ENCODE measurements at regions not wholly inside any gene's neighbourhood (a gene's known extent, or its start where the extent isn't known, plus 50 kb on each side); places are given as distances from the start of the nearest gene placed in this dataset.
"Not testable (repeated sequence)": the region's sequence is repeated elsewhere in the genome, so short reads cannot be mapped to it uniquely, and the experiment has no call there.

GRCh38 chr15:38019066-38019465 lies 84.6 kb downstream of the TMCO5A start:
- H3K4me3 ChIP-seq (replicated peaks in 1 of 2; ENCODE audit: low read depth in 2 of 2, low read length in 2 of 2): no peak overlapping the region
- no peak for DNase-seq (ENCODE audit: low read depth in 2 of 2)
- no peak for TF ChIP-seq CTCF (IDR thresholded peaks at IDR 0.05; ENCODE audit: low read depth, low read length)

GRCh38 chr15:38021259-38021658 lies 86.8 kb downstream of the TMCO5A start:
- DNase-seq (ENCODE audit: low read depth in 2 of 2): no peak
- TF ChIP-seq CTCF (IDR thresholded peaks at IDR 0.05; ENCODE audit: low read depth, low read length): no peak
- H3K4me3 ChIP-seq (replicated peaks in 1 of 2; ENCODE audit: low read depth in 2 of 2, low read length in 2 of 2): no peak overlapping the region

DNA sequence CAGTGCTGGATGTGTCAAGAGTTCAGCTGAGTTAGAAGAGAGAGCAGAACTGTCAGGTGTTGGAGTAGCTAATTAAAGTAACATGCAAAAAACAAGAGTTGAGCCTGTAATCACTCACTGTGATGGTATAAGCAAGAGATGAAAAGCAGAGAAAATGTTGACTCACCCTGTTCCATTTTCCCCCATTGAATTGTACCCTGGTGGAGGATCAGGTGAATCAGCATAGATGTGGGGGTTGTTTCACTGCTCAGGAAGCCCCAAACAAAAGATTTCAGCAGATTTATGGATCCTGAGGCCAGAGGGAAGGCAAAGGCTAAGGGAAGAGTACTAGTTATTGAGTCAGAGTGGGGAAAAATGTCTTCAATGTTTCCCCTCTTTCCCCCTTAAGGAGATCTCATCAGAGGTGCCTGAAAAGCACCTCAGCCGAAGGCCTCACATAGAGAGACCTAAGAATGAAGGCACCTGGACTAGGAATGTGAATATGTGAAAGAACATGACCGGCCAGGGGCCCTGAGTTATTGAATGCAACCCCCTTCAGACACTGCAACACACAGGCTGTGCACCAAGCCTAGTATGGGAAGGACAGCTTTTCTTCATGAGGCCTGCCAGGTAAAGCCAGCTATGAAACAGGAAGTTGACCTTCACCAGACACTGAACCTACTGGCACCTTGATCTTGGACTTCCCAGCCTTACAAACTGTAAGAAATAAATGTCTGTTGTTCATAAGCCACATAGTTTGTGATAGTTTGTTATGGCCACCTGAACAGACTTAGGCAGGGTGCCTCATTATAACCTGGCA lies 90.1 kb downstream of the TMCO5A start:
- TF ChIP-seq CTCF (IDR thresholded peaks at IDR 0.05; ENCODE audit: low read depth, low read length): no peak
- peak in 1 of 2 donors; percentile 40 for DNase-seq (ENCODE audit: low read depth in 2 of 2)
- H3K4me3 ChIP-seq (replicated peaks in 1 of 2; ENCODE audit: low read depth in 2 of 2, low read length in 2 of 2): no peak overlapping the region

DNA sequence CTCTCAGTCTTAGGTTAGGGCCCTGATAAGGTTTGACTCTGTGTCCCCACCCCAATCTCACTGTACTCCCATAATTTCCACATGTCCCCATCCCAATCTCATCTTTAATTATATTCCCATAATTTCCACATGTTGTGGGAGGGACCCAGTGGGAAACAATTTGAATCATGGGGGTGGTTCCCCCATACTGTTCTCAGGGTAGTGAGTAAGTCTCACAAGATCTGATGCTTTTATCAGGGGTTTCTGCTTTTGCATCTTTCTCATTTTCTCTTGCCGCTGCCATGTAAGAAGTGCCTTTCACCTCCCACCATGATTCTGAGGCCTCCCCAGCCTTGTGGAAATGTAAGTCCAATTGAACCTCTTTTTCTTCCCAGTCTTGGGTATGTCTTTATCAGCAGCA lies 91.2 kb downstream of the TMCO5A start:
- not testable (repeated sequence) for H3K4me3 ChIP-seq (replicated peaks in 1 of 2; ENCODE audit: low read depth in 2 of 2, low read length in 2 of 2); DNase-seq (ENCODE audit: low read depth in 2 of 2)

- no peak overlapping the region for H3K4me3 ChIP-seq (replicated peaks in 1 of 2; ENCODE audit: low read depth in 2 of 2, low read length in 2 of 2)
- TF ChIP-seq CTCF (IDR thresholded peaks at IDR 0.05; ENCODE audit: low read depth, low read length): no peak
- DNase-seq (ENCODE audit: low read depth in 2 of 2): peak; percentile 57 to 62
These were observed 94.4 kb downstream of the TMCO5A start for GRCh38 chr15:38028869-38029268.

- TF ChIP-seq CTCF (IDR thresholded peaks at IDR 0.05; ENCODE audit: low read depth, low read length): no peak
- no peak overlapping the region for H3K4me3 ChIP-seq (replicated peaks in 1 of 2; ENCODE audit: low read depth in 2 of 2, low read length in 2 of 2)
- peak; percentile 54 to 92 for DNase-seq (ENCODE audit: low read depth in 2 of 2)
These were observed 95.3 kb downstream of the TMCO5A start for GRCh38 chr15:38029736-38030135.

DNA sequence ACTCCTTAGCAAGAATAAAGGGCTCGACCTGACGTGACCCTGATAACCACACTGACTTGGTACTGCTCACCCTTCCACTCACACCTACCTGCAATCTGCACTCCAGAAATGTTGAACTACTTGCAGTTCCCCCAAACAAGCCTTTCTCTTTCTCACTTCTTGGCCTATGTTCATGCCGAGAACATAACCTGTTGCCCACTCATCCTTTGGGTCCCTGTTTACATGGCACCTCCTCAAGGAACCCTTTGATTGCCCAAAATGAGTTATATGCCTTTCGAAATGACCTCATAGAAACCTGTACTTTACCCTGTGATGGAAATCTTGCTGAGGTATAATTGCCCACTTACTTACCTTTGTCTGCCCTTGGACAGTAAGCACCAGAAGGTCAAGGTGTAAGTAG lies 96.2 kb downstream of the TMCO5A start:
- DNase-seq (ENCODE audit: low read depth in 2 of 2): no peak
- H3K4me3 ChIP-seq (replicated peaks in 1 of 2; ENCODE audit: low read depth in 2 of 2, low read length in 2 of 2): no peak overlapping the region
- no peak for TF ChIP-seq CTCF (IDR thresholded peaks at IDR 0.05; ENCODE audit: low read depth, low read length)

All from cardiac fibroblast (primary cell).